ENCODE measurements at regions not wholly inside any gene's neighbourhood (a gene's known extent, or its start where the extent isn't known, plus 50 kb on each side); places are given as distances from the start of the nearest gene placed in this dataset.

- TF ChIP-seq EZH2 (optimal IDR thresholded peaks at IDR 0.05; ENCODE audit: low read depth, low read length): no peak
- TF ChIP-seq EZH2phosphoT487 (IDR thresholded peaks at IDR 0.05; ENCODE audit: low read length): no peak
- TF ChIP-seq CTCF (IDR thresholded peaks at IDR 0.05; ENCODE audit: low read length): no peak
- no peaks in the 10 kb centered on the region for H3K27me3 ChIP-seq (replicated peaks; ENCODE audit: insufficient read depth, low read length)
- no peak overlapping the region for H3K4me3 ChIP-seq (ENCODE audit: low read length)
- H3K36me3 ChIP-seq (replicated peaks; ENCODE audit: insufficient read depth, low read length): no peaks in the 10 kb centered on the region
- no peaks in the 10 kb centered on the region for H3F3A ChIP-seq (ENCODE audit: insufficient read depth, low read length)
- H3K4me1 ChIP-seq (ENCODE audit: low read length): no peaks in the 10 kb centered on the region
- no peak overlapping the region for H3K4me2 ChIP-seq (ENCODE audit: low read depth, low read length)
- H3K9me2 ChIP-seq (replicated peaks; ENCODE audit: insufficient read depth, low read length): no peaks in the 10 kb centered on the region
- no peaks in the 10 kb centered on the region for H4K20me1 ChIP-seq (ENCODE audit: insufficient read depth, low read length)
- H3K9me3 ChIP-seq (replicated peaks; ENCODE audit: insufficient read depth, low read length): no peaks in the 10 kb centered on the region
- no peak overlapping the region for H2AFZ ChIP-seq (ENCODE audit: low read length)
- no peaks in the 10 kb centered on the region for H3K79me2 ChIP-seq (ENCODE audit: low read length)
- DNase-seq: no peak
- H3K27ac ChIP-seq (ENCODE audit: low read length): no peak overlapping the region
- H3K9ac ChIP-seq (ENCODE audit: low read length): no peak overlapping the region
These were observed 302.8 kb downstream of the GALC start for GRCh38 chr14:87690076-87690613.

GRCh38 chr14:87688524-87688923 is 304.5 kb downstream of the GALC start:
- H3K27me3 ChIP-seq (replicated peaks; ENCODE audit: insufficient read depth, low read length): no peaks in the 10 kb centered on the region
- TF ChIP-seq CTCF (IDR thresholded peaks at IDR 0.05; ENCODE audit: low read length) (no peak), EZH2phosphoT487 (IDR thresholded peaks at IDR 0.05; ENCODE audit: low read length) (no peak), EZH2 (optimal IDR thresholded peaks at IDR 0.05; ENCODE audit: low read depth, low read length) (no peak)
- H3K9me3 ChIP-seq (replicated peaks; ENCODE audit: insufficient read depth, low read length): no peaks in the 10 kb centered on the region
- H3K9ac ChIP-seq (ENCODE audit: low read length): no peak overlapping the region
- no peak overlapping the region for H2AFZ ChIP-seq (ENCODE audit: low read length)
- no peaks in the 10 kb centered on the region for H3K36me3 ChIP-seq (replicated peaks; ENCODE audit: insufficient read depth, low read length)
- H3F3A ChIP-seq (ENCODE audit: insufficient read depth, low read length): no peaks in the 10 kb centered on the region
- H3K27ac ChIP-seq (ENCODE audit: low read length): no peak overlapping the region
- H4K20me1 ChIP-seq (ENCODE audit: insufficient read depth, low read length): no peaks in the 10 kb centered on the region
- H3K4me1 ChIP-seq (ENCODE audit: low read length): no peaks in the 10 kb centered on the region
- no peak overlapping the region for H3K4me3 ChIP-seq (ENCODE audit: low read length)
- DNase-seq: no peak
- H3K79me2 ChIP-seq (ENCODE audit: low read length): no peaks in the 10 kb centered on the region
- no peaks in the 10 kb centered on the region for H3K9me2 ChIP-seq (replicated peaks; ENCODE audit: insufficient read depth, low read length)
- H3K4me2 ChIP-seq (ENCODE audit: low read depth, low read length): no peak overlapping the region

- TF ChIP-seq EZH2 (optimal IDR thresholded peaks at IDR 0.05; ENCODE audit: low read depth, low read length) (no peak), CTCF (IDR thresholded peaks at IDR 0.05; ENCODE audit: low read length) (no peak), EZH2phosphoT487 (IDR thresholded peaks at IDR 0.05; ENCODE audit: low read length) (no peak)
- no peak for DNase-seq
- no peaks in the 10 kb centered on the region for H3F3A ChIP-seq (ENCODE audit: insufficient read depth, low read length)
These were observed 305.6 kb downstream of the GALC start for GRCh38 chr14:87687420-87687819.

More at GRCh38 chr14:87687420-87687819, 305.6 kb downstream of the GALC start:
- Histone ChIP-seq H3K4me1 (ENCODE audit: low read length) (no peaks in the 10 kb centered on the region), H4K20me1 (ENCODE audit: insufficient read depth, low read length) (no peaks in the 10 kb centered on the region), H2AFZ (ENCODE audit: low read length) (no peak overlapping the region), H3K9ac (ENCODE audit: low read length) (no peak overlapping the region), H3K4me2 (ENCODE audit: low read depth, low read length) (no peak overlapping the region), H3K9me2 (replicated peaks; ENCODE audit: insufficient read depth, low read length) (no peaks in the 10 kb centered on the region), H3K36me3 (replicated peaks; ENCODE audit: insufficient read depth, low read length) (no peaks in the 10 kb centered on the region), H3K27ac (ENCODE audit: low read length) (no peak overlapping the region), H3K79me2 (ENCODE audit: low read length) (no peaks in the 10 kb centered on the region), H3K4me3 (ENCODE audit: low read length) (no peak overlapping the region), H3K27me3 (replicated peaks; ENCODE audit: insufficient read depth, low read length) (no peaks in the 10 kb centered on the region), H3K9me3 (replicated peaks; ENCODE audit: insufficient read depth, low read length) (no peaks in the 10 kb centered on the region)
